Sigmoid colon (tissue), 6 donors: ENCODE measurements at regions not wholly inside any gene's neighbourhood (a gene's known extent, or its start where the extent isn't known, plus 50 kb on each side); places are given as distances from the start of the nearest gene placed in this dataset.

Experiments
- DNase-seq: peaks from one replicate; pipeline ENCODE4 v3.0.0-alpha.2; 2019
- H3K27ac ChIP-seq, 4 donors: fragments of 200-600 bp; sonication (generic); one replicate each; pipeline ENCODE4 v1.5.1; 2016 to 2019; ENCODE audit warnings: mild to moderate bottlenecking in 1 of 4
- H3K27me3 ChIP-seq, 3 donors: fragments of 200-600 bp; sonication (generic); one replicate each; pipeline ENCODE4 v1.5.1; 2019; ENCODE audit warnings: mild to moderate bottlenecking in 1 of 3
- H3K36me3 ChIP-seq, 4 donors: fragments of 200-600 bp; sonication (generic); one replicate each; pipeline ENCODE4 v1.5.1; 2016 to 2019
- H3K4me1 ChIP-seq, 4 donors: fragments of 200-600 bp; sonication (generic); one replicate each; pipeline ENCODE4 v1.5.1; 2017 to 2019
- H3K4me3 ChIP-seq, 4 donors: fragments of 200-600 bp; sonication (generic); one replicate each; pipeline ENCODE4 v1.5.1; 2017 to 2019; ENCODE audit warnings: mild to moderate bottlenecking in 2 of 4, moderate library complexity in 1 of 4
- H3K9me3 ChIP-seq, 4 donors: fragments of 200-600 bp in 3 of 4; sonication (generic) in 3 of 4; one replicate each; pipeline versions ENCODE4 v1.5.1 to v1.6.1; 2013 to 2019
- EP300 ChIP-seq, 4 donors: sonication (generic); formaldehyde crosslinking; IDR thresholded peaks; one replicate each; pipeline ENCODE4 v1.6.1; 2017; ENCODE audit warnings: antibody characterized with exemption in 4 of 4
- POLR2A ChIP-seq, 2 donors: fragments of 450-650 bp; IDR thresholded peaks; one replicate each; pipeline ENCODE4 v1.6.1; 2016; ENCODE audit warnings: antibody characterized with exemption in 2 of 2, mild to moderate bottlenecking in 2 of 2, moderate library complexity in 2 of 2
- POLR2AphosphoS5 ChIP-seq, 4 donors: sonication (generic); formaldehyde crosslinking; IDR thresholded peaks; one replicate each; pipeline ENCODE4 v1.6.1; 2017; ENCODE audit warnings: antibody characterized with exemption in 4 of 4
- WGBS, 2 donors: extraction: QIAGEN DNeasy Blood & Tissue Kit; methylation state at CpG; one replicate each; pipeline ENCODE4 v1.1.7; 2013; 5-methylcytosine and 5-hydroxymethylcytosine counted together
- intact Hi-C: fragments of 100-400 bp; cut with DNase I; formaldehyde crosslinking; loops from one replicate; pipeline ENCODE4 v1.15.1; 2023
- TF ChIP-seq, protein P1 (sequence below), 4 experiments: fragments of 450-650 bp in 3 of 4; fragments of 200-600 bp in 1 of 4; IDR thresholded peaks; one replicate each; pipeline ENCODE4 v1.5.1; 2016 to 2019; ENCODE audit warnings: antibody characterized with exemption in 4 of 4, mild to moderate bottlenecking in 3 of 4, moderate library complexity in 2 of 4
- donor health status: healthy with polysubstance abuse.
- donor health status: healthy.

DNA sequence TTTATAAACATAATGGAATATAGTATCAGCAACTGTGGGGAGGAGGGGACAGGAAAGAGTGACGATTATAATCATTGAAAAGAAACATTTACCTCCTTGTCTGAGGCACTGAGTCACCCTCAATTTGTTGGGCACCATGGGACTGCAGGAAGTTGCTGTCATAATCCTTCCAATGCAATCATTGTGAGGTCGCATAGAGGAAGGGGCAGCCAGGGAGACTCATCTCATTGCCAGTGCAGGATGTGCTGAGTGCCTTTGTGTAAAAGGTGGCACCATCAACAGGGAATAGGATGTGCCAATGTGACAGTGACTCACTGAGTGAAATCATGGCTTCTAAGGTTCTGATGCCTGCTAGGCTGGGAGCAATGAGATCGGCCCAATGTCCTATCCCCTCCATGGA lies 300.4 kb upstream of the ADAMTS9 start:
- no peaks in the 10 kb centered on the region for H3K27me3 ChIP-seq
- WGBS, 2 donors, result 53 to 60% methylated on average over 3 of the region's 3 CpGs
- no peaks in the 10 kb centered on the region for H3K36me3 ChIP-seq
- TF ChIP-seq, protein P1, sequence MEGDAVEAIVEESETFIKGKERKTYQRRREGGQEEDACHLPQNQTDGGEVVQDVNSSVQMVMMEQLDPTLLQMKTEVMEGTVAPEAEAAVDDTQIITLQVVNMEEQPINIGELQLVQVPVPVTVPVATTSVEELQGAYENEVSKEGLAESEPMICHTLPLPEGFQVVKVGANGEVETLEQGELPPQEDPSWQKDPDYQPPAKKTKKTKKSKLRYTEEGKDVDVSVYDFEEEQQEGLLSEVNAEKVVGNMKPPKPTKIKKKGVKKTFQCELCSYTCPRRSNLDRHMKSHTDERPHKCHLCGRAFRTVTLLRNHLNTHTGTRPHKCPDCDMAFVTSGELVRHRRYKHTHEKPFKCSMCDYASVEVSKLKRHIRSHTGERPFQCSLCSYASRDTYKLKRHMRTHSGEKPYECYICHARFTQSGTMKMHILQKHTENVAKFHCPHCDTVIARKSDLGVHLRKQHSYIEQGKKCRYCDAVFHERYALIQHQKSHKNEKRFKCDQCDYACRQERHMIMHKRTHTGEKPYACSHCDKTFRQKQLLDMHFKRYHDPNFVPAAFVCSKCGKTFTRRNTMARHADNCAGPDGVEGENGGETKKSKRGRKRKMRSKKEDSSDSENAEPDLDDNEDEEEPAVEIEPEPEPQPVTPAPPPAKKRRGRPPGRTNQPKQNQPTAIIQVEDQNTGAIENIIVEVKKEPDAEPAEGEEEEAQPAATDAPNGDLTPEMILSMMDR (IDR thresholded peaks at IDR 0.05), result no peak
- no peak for TF ChIP-seq POLR2AphosphoS5 (IDR thresholded peaks at IDR 0.05)
- TF ChIP-seq POLR2A (IDR thresholded peaks at IDR 0.05), result no peak
- no peak for TF ChIP-seq EP300 (IDR thresholded peaks at IDR 0.05)
- no peak overlapping the region for H3K4me3 ChIP-seq
- H3K4me1 ChIP-seq, result no peaks in the 10 kb centered on the region
- no peaks in the 10 kb centered on the region for H3K9me3 ChIP-seq
- intact Hi-C loops, result no loop called here
- H3K27ac ChIP-seq, result no peak overlapping the region
- no peak for DNase-seq

DNA sequence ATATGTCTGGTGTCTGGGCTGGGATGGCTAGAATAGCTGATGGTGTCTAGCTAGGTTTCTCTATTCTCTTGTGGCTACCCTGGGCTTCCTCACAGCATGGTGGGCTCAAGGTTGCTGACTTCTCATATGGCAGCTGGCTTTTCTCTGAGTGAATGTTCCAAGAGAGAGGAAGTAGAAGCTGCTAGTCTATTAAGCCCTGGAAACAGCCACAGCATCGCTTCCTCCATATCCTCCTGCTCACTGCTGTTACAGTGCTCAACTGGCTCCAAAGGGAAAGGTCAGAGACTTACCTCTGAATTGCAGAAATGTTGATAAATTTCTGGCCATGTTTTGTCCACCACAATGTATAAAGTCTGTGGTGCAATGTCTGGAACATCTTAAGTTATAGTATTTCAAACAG lies 299.9 kb upstream of the ADAMTS9 start:
- intact Hi-C loops, result no loop called here
- Histone ChIP-seq H3K36me3 (no peaks in the 10 kb centered on the region), H3K9me3 (no peaks in the 10 kb centered on the region), H3K4me3 (no peak overlapping the region), H3K4me1 (no peaks in the 10 kb centered on the region), H3K27me3 (no peaks in the 10 kb centered on the region), H3K27ac (no peak overlapping the region)
- 82 to 95% methylated on average over 1 of the region's 1 CpG for WGBS, 2 donors
- TF ChIP-seq POLR2A (IDR thresholded peaks at IDR 0.05), result no peak
- no peak for TF ChIP-seq POLR2AphosphoS5 (IDR thresholded peaks at IDR 0.05)
- TF ChIP-seq, protein P1 (IDR thresholded peaks at IDR 0.05), result no peak
- no peak for TF ChIP-seq EP300 (IDR thresholded peaks at IDR 0.05)
- DNase-seq, result no peak

DNA sequence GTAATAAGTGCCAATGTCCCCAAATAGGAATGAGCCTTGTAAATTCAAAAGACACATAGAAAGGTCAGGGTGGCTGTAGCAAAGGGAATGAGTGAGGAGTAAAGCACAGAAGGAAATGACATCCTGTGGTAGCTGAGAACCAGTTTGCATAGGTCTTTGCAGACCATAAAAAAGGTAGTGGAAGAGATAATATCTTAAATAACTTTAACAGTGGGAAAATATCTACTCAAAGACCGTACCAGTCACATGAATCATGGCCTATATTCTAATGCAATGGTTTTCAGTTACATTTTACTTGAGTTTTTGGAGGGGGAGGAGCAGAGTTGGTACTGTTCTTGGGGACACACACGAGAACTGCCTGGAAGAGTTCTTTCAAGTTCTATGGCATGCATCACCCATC lies 297.3 kb upstream of the ADAMTS9 start:
- Histone ChIP-seq H3K27ac (no peak overlapping the region), H3K4me1 (no peaks in the 10 kb centered on the region), H3K36me3 (no peaks in the 10 kb centered on the region), H3K9me3 (no peaks in the 10 kb centered on the region), H3K4me3 (no peak overlapping the region), H3K27me3 (no peaks in the 10 kb centered on the region)
- 74 to 82% methylated on average over 2 of the region's 2 CpGs for WGBS, 2 donors
- intact Hi-C loops, result no loop called here
- TF ChIP-seq EP300 (IDR thresholded peaks at IDR 0.05) (no peak), POLR2AphosphoS5 (IDR thresholded peaks at IDR 0.05) (no peak), POLR2A (IDR thresholded peaks at IDR 0.05) (no peak)
- TF ChIP-seq, protein P1 (IDR thresholded peaks at IDR 0.05), result no peak
- no peak for DNase-seq

DNA sequence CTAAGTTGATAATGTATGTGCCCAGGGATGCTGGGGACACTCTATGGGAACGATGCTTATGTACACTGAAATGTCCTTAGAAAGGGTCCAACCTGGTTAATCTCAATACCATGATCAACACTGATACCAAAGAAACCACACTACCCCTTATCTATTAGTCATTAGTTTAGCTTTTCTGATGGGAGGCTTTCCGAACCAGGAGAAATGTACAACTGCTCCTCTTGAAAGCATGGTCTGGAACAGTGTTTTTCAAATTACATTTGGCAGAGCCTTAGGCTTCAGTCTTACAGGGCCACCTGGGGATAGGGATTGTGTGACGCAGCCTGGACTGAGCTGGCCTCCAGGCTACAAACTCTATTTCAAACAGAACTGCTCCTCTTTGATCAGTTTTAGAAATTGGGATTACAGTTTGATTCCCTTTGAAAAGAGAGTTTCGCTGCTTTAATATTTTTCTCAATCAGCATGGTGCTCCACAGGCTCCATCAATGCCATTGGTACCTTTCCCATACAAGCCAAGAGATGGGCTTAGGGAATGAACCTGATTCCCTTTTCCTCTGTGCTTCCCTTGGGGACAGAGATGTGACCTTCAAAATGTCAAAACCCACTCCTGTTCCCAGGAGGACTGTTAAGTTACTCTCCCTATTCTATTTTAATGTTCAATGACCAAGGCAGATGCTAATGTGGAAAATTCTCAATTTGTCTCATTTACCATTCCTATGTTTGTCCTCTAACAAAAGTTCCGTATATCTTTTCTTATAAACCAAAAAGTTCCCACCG lies 296.0 kb upstream of the ADAMTS9 start:
- intact Hi-C loops, result no loop called here
- Histone ChIP-seq H3K4me3 (no peak overlapping the region), H3K4me1 (no peaks in the 10 kb centered on the region), H3K27me3 (no peaks in the 10 kb centered on the region), H3K27ac (no peak overlapping the region), H3K9me3 (no peaks in the 10 kb centered on the region), H3K36me3 (no peaks in the 10 kb centered on the region)
- TF ChIP-seq, protein P1 (IDR thresholded peaks at IDR 0.05), result no peak
- TF ChIP-seq POLR2A (IDR thresholded peaks at IDR 0.05), result no peak
- TF ChIP-seq EP300 (IDR thresholded peaks at IDR 0.05), result no peak
- no peak for TF ChIP-seq POLR2AphosphoS5 (IDR thresholded peaks at IDR 0.05)
- no peak for DNase-seq
- WGBS, 2 donors, result 92 to 94% methylated on average over 6 of the region's 6 CpGs
